SU-DHL-6 (cell line): ENCODE measurements at regions not wholly inside any gene's neighbourhood (a gene's known extent, or its start where the extent isn't known, plus 50 kb on each side); places are given as distances from the start of the nearest gene placed in this dataset.
"Not testable (repeated sequence)": the region's sequence is repeated elsewhere in the genome, so short reads cannot be mapped to it uniquely, and the experiment has no call there.

Experiments used
- EZH2phosphoT487 ChIP-seq: fragments of 200-600 bp; sonication (generic), shearing (Covaris generic); conservative IDR thresholded peaks from 2 replicates; pipeline ENCODE4 v1.6.1; 2018; ENCODE audit warnings: mild to moderate bottlenecking, antibody characterized with exemption, low read length, moderate library complexity, mixed read lengths
- TF ChIP-seq, protein P1 (sequence below): fragments of 200-600 bp; sonication (generic); IDR thresholded peaks from one replicate; pipeline ENCODE4 v1.5.1; 2017; ENCODE audit warnings: antibody characterized with exemption, mild to moderate bottlenecking, low read length, moderate library complexity; ENCODE audit not compliant: insufficient read depth, poor library complexity, severe bottlenecking

DNA sequence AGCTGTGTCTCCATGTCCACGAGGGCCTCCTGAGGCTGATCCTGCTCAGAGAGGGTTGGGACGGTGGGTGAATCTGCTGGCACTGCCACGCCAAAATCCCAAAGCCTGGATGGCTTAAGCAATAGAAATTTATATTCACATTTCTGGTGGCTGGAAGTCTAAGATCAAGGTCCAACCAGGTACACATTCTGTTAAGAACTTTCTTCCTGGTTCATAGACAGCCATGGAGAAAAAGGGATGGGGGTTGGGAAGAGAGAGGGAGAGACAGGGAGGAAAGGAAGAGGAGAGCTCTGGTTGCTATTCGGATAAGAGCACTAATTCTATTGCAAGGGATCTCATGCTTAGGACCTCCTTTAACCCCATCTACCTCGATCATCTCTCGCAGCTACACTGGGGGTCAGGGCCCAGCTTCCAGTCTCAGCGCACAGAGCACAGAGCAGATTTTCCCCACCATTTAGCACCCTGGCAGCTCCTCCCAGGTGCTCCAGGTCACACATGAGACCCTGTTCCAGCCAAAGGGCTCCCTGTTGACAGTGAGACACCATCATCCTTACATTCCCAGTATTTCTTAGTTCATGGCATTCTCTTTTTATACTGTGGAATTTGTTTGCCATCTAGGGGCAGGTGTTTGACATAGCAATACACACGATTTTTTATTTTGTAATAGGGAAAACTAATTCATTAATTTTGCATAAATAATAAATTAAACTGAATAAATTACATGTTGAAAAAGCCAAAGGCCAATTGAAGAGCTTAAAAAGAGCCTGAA lies 615.6 kb downstream of the RPIA start:
- TF ChIP-seq, protein P1, sequence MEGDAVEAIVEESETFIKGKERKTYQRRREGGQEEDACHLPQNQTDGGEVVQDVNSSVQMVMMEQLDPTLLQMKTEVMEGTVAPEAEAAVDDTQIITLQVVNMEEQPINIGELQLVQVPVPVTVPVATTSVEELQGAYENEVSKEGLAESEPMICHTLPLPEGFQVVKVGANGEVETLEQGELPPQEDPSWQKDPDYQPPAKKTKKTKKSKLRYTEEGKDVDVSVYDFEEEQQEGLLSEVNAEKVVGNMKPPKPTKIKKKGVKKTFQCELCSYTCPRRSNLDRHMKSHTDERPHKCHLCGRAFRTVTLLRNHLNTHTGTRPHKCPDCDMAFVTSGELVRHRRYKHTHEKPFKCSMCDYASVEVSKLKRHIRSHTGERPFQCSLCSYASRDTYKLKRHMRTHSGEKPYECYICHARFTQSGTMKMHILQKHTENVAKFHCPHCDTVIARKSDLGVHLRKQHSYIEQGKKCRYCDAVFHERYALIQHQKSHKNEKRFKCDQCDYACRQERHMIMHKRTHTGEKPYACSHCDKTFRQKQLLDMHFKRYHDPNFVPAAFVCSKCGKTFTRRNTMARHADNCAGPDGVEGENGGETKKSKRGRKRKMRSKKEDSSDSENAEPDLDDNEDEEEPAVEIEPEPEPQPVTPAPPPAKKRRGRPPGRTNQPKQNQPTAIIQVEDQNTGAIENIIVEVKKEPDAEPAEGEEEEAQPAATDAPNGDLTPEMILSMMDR = not testable (repeated sequence)
- not testable (repeated sequence) for TF ChIP-seq EZH2phosphoT487
